Common myeloid progenitor, CD34-positive (primary cell): ENCODE measurements at regions not wholly inside any gene's neighbourhood (a gene's known extent, or its start where the extent isn't known, plus 50 kb on each side); places are given as distances from the start of the nearest gene placed in this dataset.

Experiments used
- CTCF ChIA-PET: fragments of 350-600 bp; sonication (Branson Sonifier 250); formaldehyde crosslinking; loops from one replicate; lab custom pipeline; 2021; ENCODE audit warnings: antibody characterized with exemption; lab: Charles Lee
- POLR2A ChIA-PET: fragments of 350-600 bp; sonication (Branson Sonifier 250); formaldehyde crosslinking; loops from one replicate; lab custom pipeline; 2021; ENCODE audit warnings: antibody characterized with exemption; lab: Charles Lee
- DNase-seq, 3 donors: peaks; one replicate each; pipeline versions ENCODE4 v3.0.0 to v3.0.0-alpha.2; 2013
- H3K27ac ChIP-seq, 2 experiments: 1 replicate in 1 of 2; 2 replicates in 1 of 2; pipeline ENCODE4 v1.7.0; 2013; ENCODE audit warnings: inconsistent platforms in 2 of 2, low read length in 2 of 2, mild to moderate bottlenecking in 2 of 2, low read depth in 1 of 2, moderate library complexity in 1 of 2; ENCODE audit not compliant: severe bottlenecking in 2 of 2, insufficient read depth in 1 of 2, poor library complexity in 1 of 2
- H3K27me3 ChIP-seq, 5 experiments: replicated peaks in 2 of 5; 1 replicate in 3 of 5; 2 replicates in 2 of 5; pipeline versions ENCODE4 v1.6.1 to v1.7.0; 2013; ENCODE audit warnings: low read length in 4 of 5, mild to moderate bottlenecking in 2 of 5, moderate library complexity in 2 of 5, inconsistent platforms in 1 of 5; ENCODE audit not compliant: insufficient read depth in 5 of 5, control insufficient read depth in 4 of 5
- H3K36me3 ChIP-seq, 4 experiments: 1 replicate in 2 of 4; 2 replicates in 2 of 4; pipeline versions ENCODE4 v1.6.1 to v1.7.0; 2013; ENCODE audit warnings: low read length in 3 of 4, control low read depth in 1 of 4, mild to moderate bottlenecking in 1 of 4; ENCODE audit not compliant: control insufficient read depth in 4 of 4, insufficient read depth in 4 of 4
- H3K4me1 ChIP-seq, 4 experiments: 1 replicate in 3 of 4; 2 replicates in 1 of 4; pipeline versions ENCODE4 v1.6.1 to v1.7.1; 2013; ENCODE audit warnings: low read length in 3 of 4, mild to moderate bottlenecking in 3 of 4, control low read depth in 1 of 4, inconsistent platforms in 1 of 4, moderate library complexity in 1 of 4; ENCODE audit not compliant: control insufficient read depth in 4 of 4, insufficient read depth in 4 of 4; ENCODE audit errors: control extremely low read depth in 1 of 4
- H3K4me3 ChIP-seq, 7 experiments: 1 replicate in 4 of 7; 2 replicates in 3 of 7; pipeline versions ENCODE4 v1.5.1 to v1.7.0; 2013; ENCODE audit warnings: mild to moderate bottlenecking in 7 of 7, low read length in 6 of 7, moderate library complexity in 6 of 7, inconsistent platforms in 2 of 7, low read depth in 2 of 7, control low read depth in 1 of 7; ENCODE audit not compliant: insufficient read depth in 4 of 7, control insufficient read depth in 1 of 7; ENCODE audit errors: extremely low read depth in 1 of 7
- H3K9me3 ChIP-seq, 5 experiments: 1 replicate in 4 of 5; 2 replicates in 1 of 5; pipeline versions ENCODE4 v1.6.1 to v1.7.1; 2013; ENCODE audit warnings: low read length in 4 of 5, mild to moderate bottlenecking in 2 of 5, inconsistent platforms in 1 of 5, low read depth in 1 of 5, moderate library complexity in 1 of 5; ENCODE audit not compliant: control insufficient read depth in 4 of 5, insufficient read depth in 2 of 5; ENCODE audit errors: control extremely low read depth in 1 of 5
- WGBS: methylation state at CpG from one replicate; pipeline ENCODE4 v1.1.5; 2013; ENCODE audit not compliant: insufficient coverage; 5-methylcytosine and 5-hydroxymethylcytosine counted together

- no peak overlapping the region for H3K4me3 ChIP-seq
- no peaks in the 10 kb centered on the region for H3K36me3 ChIP-seq
- POLR2A ChIA-PET, result no interaction called here
- H3K9me3 ChIP-seq, result no peaks in the 10 kb centered on the region
- DNase-seq, result no peak
- no peak overlapping the region for H3K27ac ChIP-seq
- CTCF ChIA-PET, result no interaction called here
- H3K4me1 ChIP-seq, result peaks cover 0 to 9% (median 1%) of the 10 kb centered on the region in 4 experiments
- WGBS, result 83% methylated on average over 3 of the region's 8 CpGs
- H3K27me3 ChIP-seq, result no peaks in the 10 kb centered on the region
Measured at GRCh38 chr15:31241888-31242522, 84.6 kb upstream of the KLF13 start.

- no peaks in the 10 kb centered on the region for H3K9me3 ChIP-seq
- peaks cover 0 to 6% (median 1%) of the 10 kb centered on the region in 4 experiments for H3K4me1 ChIP-seq
- CTCF ChIA-PET, result interaction anchor here (1.2 kb wide), 1 partner anchor 11 kb away, joined by 3 read pairs; no protein-coding TSS in a partner anchor
- H3K27me3 ChIP-seq, result no peaks in the 10 kb centered on the region
- 100% methylated on average over 1 of the region's 3 CpGs for WGBS
- no peaks in the 10 kb centered on the region for H3K36me3 ChIP-seq
- no peak overlapping the region for H3K27ac ChIP-seq
- no peak overlapping the region for H3K4me3 ChIP-seq
- no peak for DNase-seq
- POLR2A ChIA-PET, result no interaction called here
Measured at GRCh38 chr15:31243895-31244294, 82.7 kb upstream of the KLF13 start.

GRCh38 chr15:31245135-31245689, 81.4 kb upstream of the KLF13 start:
- no peak overlapping the region for H3K27ac ChIP-seq

GRCh38 chr15:31245756-31246155, 80.9 kb upstream of the KLF13 start:
- ChIA-PET POLR2A (no interaction called here), CTCF (interaction anchor here (1.0 kb wide), 1 partner anchor 11 kb away, joined by 4 read pairs; no protein-coding TSS in a partner anchor)
- peaks cover 0 to 2% (median 0%) of the 10 kb centered on the region in 4 experiments for H3K4me1 ChIP-seq
- no peak overlapping the region for H3K4me3 ChIP-seq
- no peaks in the 10 kb centered on the region for H3K36me3 ChIP-seq
- WGBS, result 93% methylated on average over 3 of the region's 3 CpGs
- no peaks in the 10 kb centered on the region for H3K27me3 ChIP-seq
- no peak for DNase-seq
- H3K9me3 ChIP-seq, result no peaks in the 10 kb centered on the region
- no peak overlapping the region for H3K27ac ChIP-seq

More at GRCh38 chr15:31245135-31245689, 81.4 kb upstream of the KLF13 start:
- Histone ChIP-seq H3K4me1 (peaks cover 0 to 2% (median 0%) of the 10 kb centered on the region in 4 experiments), H3K27me3 (no peaks in the 10 kb centered on the region), H3K9me3 (no peaks in the 10 kb centered on the region), H3K36me3 (no peaks in the 10 kb centered on the region), H3K4me3 (no peak overlapping the region)
- ChIA-PET POLR2A (no interaction called here), CTCF (interaction anchor here (0.8 to 1.2 kb wide), 2 partner anchors 9 to 245 kb away, joined by 3 read pairs; no protein-coding TSS in a partner anchor)
- WGBS, result 90% methylated on average over 2 of the region's 4 CpGs
- DNase-seq, result no peak

GRCh38 chr15:31247404-31247803, 79.2 kb upstream of the KLF13 start:
- no peak overlapping the region for H3K27ac ChIP-seq
- H3K4me3 ChIP-seq, result no peak overlapping the region
- H3K27me3 ChIP-seq, result no peaks in the 10 kb centered on the region
- H3K9me3 ChIP-seq, result no peaks in the 10 kb centered on the region
- DNase-seq, result no peak
- ChIA-PET CTCF (no interaction called here), POLR2A (no interaction called here)
- WGBS, result 98% methylated on average over 10 of the region's 13 CpGs
- H3K36me3 ChIP-seq, result no peaks in the 10 kb centered on the region
- no peaks in the 10 kb centered on the region for H3K4me1 ChIP-seq

- H3K4me1 ChIP-seq, result no peaks in the 10 kb centered on the region
- no peaks in the 10 kb centered on the region for H3K36me3 ChIP-seq
- CTCF ChIA-PET, result no interaction called here
- WGBS, result 98% methylated on average over 5 of the region's 5 CpGs
- H3K27ac ChIP-seq, result no peak overlapping the region
- H3K9me3 ChIP-seq, result no peaks in the 10 kb centered on the region
- no peak overlapping the region for H3K4me3 ChIP-seq
- POLR2A ChIA-PET, result no interaction called here
- DNase-seq, result no peak
- no peaks in the 10 kb centered on the region for H3K27me3 ChIP-seq
Measured at GRCh38 chr15:31248263-31248662, 78.4 kb upstream of the KLF13 start.

- DNase-seq, result no peak
- H3K4me3 ChIP-seq, result no peak overlapping the region
- no peaks in the 10 kb centered on the region for H3K4me1 ChIP-seq
- H3K9me3 ChIP-seq, result no peaks in the 10 kb centered on the region
- WGBS, result 100% methylated on average over 5 of the region's 5 CpGs
- H3K36me3 ChIP-seq, result no peaks in the 10 kb centered on the region
- H3K27me3 ChIP-seq, result no peaks in the 10 kb centered on the region
- no peak overlapping the region for H3K27ac ChIP-seq
- CTCF ChIA-PET, result interaction anchor here (1.1 kb wide), 1 partner anchor 14 kb away, joined by 3 read pairs; no protein-coding TSS in a partner anchor
- POLR2A ChIA-PET, result no interaction called here
Measured at GRCh38 chr15:31248951-31249350, 77.7 kb upstream of the KLF13 start.
